Stomach (tissue), 8 donors: ENCODE measurements at regions not wholly inside any gene's neighbourhood (a gene's known extent, or its start where the extent isn't known, plus 50 kb on each side); places are given as distances from the start of the nearest gene placed in this dataset.

Source experiments
- DNase-seq, 2 donors: peaks; one replicate each; pipeline versions ENCODE4 v3.0.0 to v3.0.0-alpha.2; 2013 to 2019
- H3K27ac ChIP-seq, 5 donors: fragments of 200-600 bp in 4 of 5; sonication (generic) in 4 of 5; one replicate each; pipeline ENCODE4 v1.5.1; 2013 to 2019; ENCODE audit warnings: mild to moderate bottlenecking in 1 of 5, moderate library complexity in 1 of 5
- H3K27me3 ChIP-seq, 3 donors: fragments of 200-600 bp; sonication (generic); one replicate each; pipeline ENCODE4 v1.5.1; 2017 to 2019; ENCODE audit warnings: mixed run types in 1 of 3
- H3K36me3 ChIP-seq, 4 donors: fragments of 200-600 bp; sonication (generic); 1 replicate in 3 of 4; 2 replicates in 1 of 4; pipeline ENCODE4 v1.5.1; 2016 to 2019
- H3K4me1 ChIP-seq, 4 donors: fragments of 200-600 bp; sonication (generic); one replicate each; pipeline ENCODE4 v1.5.1; 2016 to 2019
- H3K4me3 ChIP-seq, 4 donors: fragments of 200-600 bp; sonication (generic) in 3 of 4; one replicate each; pipeline ENCODE4 v1.5.1; 2016 to 2019; ENCODE audit warnings: mild to moderate bottlenecking in 1 of 4
- H3K9me3 ChIP-seq, 4 donors: fragments of 200-600 bp; sonication (generic); one replicate each; pipeline ENCODE4 v1.5.1; 2016 to 2019
- CTCF ChIP-seq, 7 experiments: fragments of 450-650 bp in 4 of 7; fragments of 200-600 bp in 3 of 7; sonication (generic) in 3 of 7; IDR thresholded peaks; one replicate each; pipeline ENCODE4 v1.5.1; 2016 to 2019; ENCODE audit warnings: antibody characterized with exemption in 7 of 7, control low read depth in 2 of 7, mild to moderate bottlenecking in 1 of 7
- EP300 ChIP-seq: sonication (generic); formaldehyde crosslinking; IDR thresholded peaks from one replicate; pipeline ENCODE4 v1.6.1; 2017; ENCODE audit warnings: antibody characterized with exemption
- POLR2A ChIP-seq, 4 donors: fragments of 450-650 bp; IDR thresholded peaks; one replicate each; pipeline ENCODE4 v1.6.1; 2016; ENCODE audit warnings: antibody characterized with exemption in 4 of 4, control low read depth in 2 of 4, mild to moderate bottlenecking in 1 of 4, moderate library complexity in 1 of 4
- POLR2AphosphoS5 ChIP-seq, 3 donors: sonication (generic); formaldehyde crosslinking; IDR thresholded peaks; one replicate each; pipeline ENCODE4 v1.6.1; 2016; ENCODE audit warnings: antibody characterized with exemption in 3 of 3
- WGBS, 5 donors: extraction: QIAGEN DNeasy Blood & Tissue Kit in 3 of 5; methylation state at CpG; one replicate each; pipeline versions ENCODE4 v1.1.5 to v1.1.7; 2013 to 2018; 5-methylcytosine and 5-hydroxymethylcytosine counted together
- intact Hi-C: fragments of 100-400 bp; cut with DNase I; formaldehyde crosslinking; loops from one replicate; pipeline ENCODE4 v1.15.1; 2023; ENCODE audit warnings: low total_unique reads
- donor health status: healthy with polysubstance abuse.
- donor health status: Bipolar disorder and iron deficiency.
- donor health status: healthy.

GRCh38 chr7:1380821-1381580 is 78.3 kb downstream of the MICALL2 start:
- WGBS, 5 donors: 53 to 66% (median 54%) methylated on average over 17 to 18 of the region's 18 CpGs
- Histone ChIP-seq H3K36me3 (no peaks in the 10 kb centered on the region), H3K4me1 (no peaks in the 10 kb centered on the region), H3K27ac (no peak overlapping the region), H3K4me3 (no peak overlapping the region), H3K9me3 (peaks cover 0 to 5% (median 0%) of the 10 kb centered on the region in 4 donors), H3K27me3 (peaks cover 0 to 89% (median 39%) of the 10 kb centered on the region in 3 donors)
- no peak for DNase-seq
- TF ChIP-seq POLR2AphosphoS5 (IDR thresholded peaks at IDR 0.05): no peak
- intact Hi-C loops: no loop called here

- Histone ChIP-seq H3K9me3 (peaks cover 0 to 5% (median 0%) of the 10 kb centered on the region in 4 donors), H3K27me3 (peaks cover 5 to 89% (median 40%) of the 10 kb centered on the region in 3 donors), H3K4me3 (no peak overlapping the region), H3K4me1 (no peaks in the 10 kb centered on the region), H3K27ac (no peak overlapping the region), H3K36me3 (no peaks in the 10 kb centered on the region)
- TF ChIP-seq EP300 (no peak), CTCF (IDR thresholded peaks at IDR 0.05) (no peak), POLR2AphosphoS5 (IDR thresholded peaks at IDR 0.05) (no peak)
- 62 to 71% (median 67%) methylated on average over 28 to 29 of the region's 29 CpGs for WGBS, 5 donors
- intact Hi-C loops: no loop called here
- no peak for DNase-seq
These were observed 76.5 kb downstream of the MICALL2 start for GRCh38 chr7:1382553-1383397.

GRCh38 chr7:1383398-1384112 is 75.7 kb downstream of the MICALL2 start:
- WGBS, 5 donors: 79 to 86% (median 83%) methylated on average over 28 to 30 of the region's 30 CpGs
- Histone ChIP-seq H3K27me3 (peaks cover 5 to 89% (median 40%) of the 10 kb centered on the region in 3 donors), H3K36me3 (no peaks in the 10 kb centered on the region), H3K4me3 (no peak overlapping the region), H3K27ac (no peak overlapping the region), H3K4me1 (no peaks in the 10 kb centered on the region), H3K9me3 (peaks cover 0 to 5% (median 0%) of the 10 kb centered on the region in 4 donors)
- no peak for DNase-seq
- TF ChIP-seq POLR2AphosphoS5 (IDR thresholded peaks at IDR 0.05) (no peak), CTCF (IDR thresholded peaks at IDR 0.05) (no peak), POLR2A (IDR thresholded peaks at IDR 0.05) (no peak)
- intact Hi-C loops: no loop called here

- 70 to 81% (median 75%) methylated on average over 9 to 21 of the region's 21 CpGs for WGBS, 5 donors
- no peak for DNase-seq
- Histone ChIP-seq H3K4me1 (no peaks in the 10 kb centered on the region), H3K27ac (no peak overlapping the region), H3K36me3 (no peaks in the 10 kb centered on the region), H3K9me3 (peaks cover 0 to 5% (median 0%) of the 10 kb centered on the region in 4 donors), H3K4me3 (no peak overlapping the region), H3K27me3 (peaks cover 5 to 91% (median 45%) of the 10 kb centered on the region in 3 donors)
- intact Hi-C loops: no loop called here
- TF ChIP-seq POLR2A (IDR thresholded peaks at IDR 0.05) (no peak), CTCF (IDR thresholded peaks at IDR 0.05) (no peak), EP300 (no peak)
These were observed 75.2 kb downstream of the MICALL2 start for GRCh38 chr7:1384113-1384415.
